ENCODE measurements at regions not wholly inside any gene's neighbourhood (a gene's known extent, or its start where the extent isn't known, plus 50 kb on each side); places are given as distances from the start of the nearest gene placed in this dataset.

DNA sequence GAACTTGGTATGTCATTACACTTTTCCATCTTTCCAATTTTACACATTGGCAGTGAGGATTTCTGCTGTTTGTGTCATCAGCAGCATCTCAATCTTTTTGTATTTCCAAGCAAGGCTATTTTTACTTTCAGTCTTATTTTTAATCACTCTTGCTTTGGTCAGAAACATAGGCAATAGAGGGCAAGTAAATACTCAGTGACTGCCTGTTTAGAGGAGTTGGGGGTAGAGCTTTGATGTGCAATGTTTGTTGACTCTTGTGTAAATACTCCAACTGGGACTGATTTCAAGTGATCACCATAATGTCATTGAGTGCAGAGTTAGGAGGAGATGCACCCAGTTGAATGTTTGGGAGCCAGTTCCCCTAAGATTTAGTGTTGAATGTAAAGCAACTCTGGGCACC is 1281.7 kb downstream of the NLGN4Y start:
- no peak overlapping the region for H3K4me3 ChIP-seq (ENCODE audit: low read length)
- DNase-seq (ENCODE audit: low read depth, low spot score): no peak

DNA sequence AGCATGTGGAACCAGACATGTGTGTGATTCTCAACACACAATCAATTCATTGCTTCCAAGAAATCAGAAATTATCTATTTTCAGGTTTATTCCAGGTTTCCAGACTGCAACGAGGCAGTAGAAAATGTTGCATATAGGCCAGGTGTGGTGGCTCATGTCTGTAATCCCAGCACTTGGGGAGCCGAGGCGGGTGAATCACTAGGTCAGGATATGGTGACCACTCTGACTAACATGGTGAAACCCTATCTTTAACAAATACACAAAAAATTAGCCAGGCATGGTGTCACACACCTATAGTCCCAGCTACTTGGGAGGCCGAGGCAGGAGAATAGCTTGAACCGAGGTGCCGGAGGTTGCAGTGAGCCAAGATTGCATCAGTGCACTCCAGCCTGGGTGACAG is 1289.9 kb downstream of the NLGN4Y start:
- no peak overlapping the region for H3K4me3 ChIP-seq (ENCODE audit: low read length)
- DNase-seq (ENCODE audit: low read depth, low spot score): no peak

Measured in Jurkat, Clone E6-1 (cell line).